ENCODE measurements at regions not wholly inside any gene's neighbourhood (a gene's known extent, or its start where the extent isn't known, plus 50 kb on each side); places are given as distances from the start of the nearest gene placed in this dataset.

DNA sequence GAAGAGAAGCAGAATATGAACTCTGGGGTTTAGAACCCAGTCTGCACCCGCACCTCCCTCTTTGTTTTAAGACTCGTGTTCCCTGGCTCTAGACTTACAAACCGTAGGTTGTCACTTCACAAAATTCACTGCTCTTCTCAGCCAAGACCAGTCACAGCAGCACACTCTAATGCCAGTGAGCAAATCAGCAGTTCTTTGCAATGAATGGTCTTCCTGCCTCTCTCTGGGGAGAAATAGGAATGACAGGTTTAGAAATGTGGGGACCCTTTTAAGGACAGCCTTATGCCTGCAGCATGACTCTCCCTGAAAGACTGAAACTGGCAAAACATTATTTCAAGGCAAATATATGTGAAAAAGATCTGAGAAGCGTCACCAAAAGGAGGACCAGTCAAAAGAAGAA, 156.9 kb downstream of the KCTD15 start:
- Mint-ChIP-seq H3K36me3 (ENCODE audit: insufficient read depth in 1 of 3, low read depth in 3 of 3) (no peaks in the 10 kb centered on the region), H3K4me3 (no peak overlapping the region), H3K27ac (no peak overlapping the region), H3K9me3 (no peaks in the 10 kb centered on the region), H3K4me1 (no peaks in the 10 kb centered on the region), H3K27me3 (ENCODE audit: low read depth) (peaks cover 2% of the 10 kb centered on the region)
- Histone ChIP-seq H3K9me3 (ENCODE audit: control insufficient read depth, low read depth, low read length) (no peaks in the 10 kb centered on the region), H3K56ac (ENCODE audit: insufficient read length, low read depth, low read length) (no peak overlapping the region), H3K23me2 (ENCODE audit: insufficient read length, low read depth, low read length, poor library complexity, severe bottlenecking) (no peaks in the 10 kb centered on the region), H2BK20ac (ENCODE audit: low read depth, low read length, poor library complexity, severe bottlenecking) (no peak overlapping the region), H2BK12ac (ENCODE audit: insufficient read length, low read depth, low read length) (no peak overlapping the region), H4K8ac (replicated peaks; ENCODE audit: insufficient read length, low read depth, low read length) (no peak overlapping the region), H3K79me2 (ENCODE audit: insufficient read depth, low read length) (no peaks in the 10 kb centered on the region), H2AFZ (ENCODE audit: low read length) (no peak overlapping the region), H3K79me1 (ENCODE audit: insufficient read depth, low read depth, low read length, poor library complexity, severe bottlenecking) (no peaks in the 10 kb centered on the region), H2BK120ac (ENCODE audit: low read depth, low read length, poor library complexity, severe bottlenecking) (no peak overlapping the region), H3K4me2 (ENCODE audit: insufficient read depth, insufficient read length, low read length) (no peak overlapping the region), H3K27me3 (ENCODE audit: insufficient read depth, low read length) (no peaks in the 10 kb centered on the region), H3K27ac (ENCODE audit: insufficient read length, low read depth, low read length) (no peak overlapping the region), H3K4me1 (ENCODE audit: insufficient read depth, low read length) (no peaks in the 10 kb centered on the region), H3K23ac (ENCODE audit: insufficient read length, low read depth, low read length) (no peak overlapping the region), H4K5ac (ENCODE audit: insufficient read length, low read depth, low read length) (no peak overlapping the region), H2BK15ac (ENCODE audit: low read depth, low read length) (no peak overlapping the region), H4K20me1 (ENCODE audit: control insufficient read depth, insufficient read depth, insufficient read length) (no peaks in the 10 kb centered on the region), H4K91ac (ENCODE audit: insufficient read length, low read depth, low read length) (no peak overlapping the region), H3K14ac (ENCODE audit: insufficient read depth, low read length) (no peak overlapping the region), H2BK5ac (ENCODE audit: insufficient read length, low read length) (no peak overlapping the region), H2AK5ac (ENCODE audit: insufficient read length, low read length) (no peak overlapping the region), H3T11ph (ENCODE audit: low read length) (no peak overlapping the region), H3K18ac (ENCODE audit: insufficient read length, low read depth, low read length) (no peak overlapping the region), H3K4ac (ENCODE audit: low read depth, low read length) (no peak overlapping the region), H3K9ac (ENCODE audit: extremely low read depth, insufficient read length, low read length) (no peak overlapping the region)
- TF ChIP-seq, protein P1, sequence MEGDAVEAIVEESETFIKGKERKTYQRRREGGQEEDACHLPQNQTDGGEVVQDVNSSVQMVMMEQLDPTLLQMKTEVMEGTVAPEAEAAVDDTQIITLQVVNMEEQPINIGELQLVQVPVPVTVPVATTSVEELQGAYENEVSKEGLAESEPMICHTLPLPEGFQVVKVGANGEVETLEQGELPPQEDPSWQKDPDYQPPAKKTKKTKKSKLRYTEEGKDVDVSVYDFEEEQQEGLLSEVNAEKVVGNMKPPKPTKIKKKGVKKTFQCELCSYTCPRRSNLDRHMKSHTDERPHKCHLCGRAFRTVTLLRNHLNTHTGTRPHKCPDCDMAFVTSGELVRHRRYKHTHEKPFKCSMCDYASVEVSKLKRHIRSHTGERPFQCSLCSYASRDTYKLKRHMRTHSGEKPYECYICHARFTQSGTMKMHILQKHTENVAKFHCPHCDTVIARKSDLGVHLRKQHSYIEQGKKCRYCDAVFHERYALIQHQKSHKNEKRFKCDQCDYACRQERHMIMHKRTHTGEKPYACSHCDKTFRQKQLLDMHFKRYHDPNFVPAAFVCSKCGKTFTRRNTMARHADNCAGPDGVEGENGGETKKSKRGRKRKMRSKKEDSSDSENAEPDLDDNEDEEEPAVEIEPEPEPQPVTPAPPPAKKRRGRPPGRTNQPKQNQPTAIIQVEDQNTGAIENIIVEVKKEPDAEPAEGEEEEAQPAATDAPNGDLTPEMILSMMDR (conservative IDR thresholded peaks at IDR 0.05) = 0 out of 3 replicates have a peak, but pooled peaks have one; percentile 14
- DNase-seq = no peak
- no CpG with 5 or more reads among the region's 4 CpGs for whole genome bisulfite sequencing (ENCODE audit: extremely low coverage, insufficient read length, low lambda C conversion rate)

Data from H9 (cell line).